ENCODE measurements at regions not wholly inside any gene's neighbourhood (a gene's known extent, or its start where the extent isn't known, plus 50 kb on each side); places are given as distances from the start of the nearest gene placed in this dataset.

GRCh38 chr9:81047280-81047679 is 642.1 kb downstream of the TLE1 start:
- Histone ChIP-seq H3K9ac (replicated peaks in 1 of 4; ENCODE audit: extremely low read depth in 1 of 4, low read depth in 3 of 4, low read length in 3 of 4) (no peak overlapping the region), H4K20me1 (replicated peaks in 1 of 2; ENCODE audit: control insufficient read depth in 1 of 2, insufficient read depth in 2 of 2, low read length in 2 of 2) (no peaks in the 10 kb centered on the region), H3K9me3 (ENCODE audit: insufficient read depth in 2 of 2, low read depth in 1 of 2, low read length in 1 of 2) (no peaks in the 10 kb centered on the region), H3K27me3 (replicated peaks in 1 of 4; ENCODE audit: control insufficient read depth in 3 of 4, extremely low read depth in 1 of 4, insufficient read depth in 3 of 4, low read length in 3 of 4) (no peaks in the 10 kb centered on the region), H4K5ac (ENCODE audit: insufficient read length, low read depth, low read length) (no peak overlapping the region), H3K18ac (ENCODE audit: extremely low read depth, low read length) (no peak overlapping the region), H3K27ac (ENCODE audit: low read depth, low read length) (no peak overlapping the region), H2BK5ac (ENCODE audit: low read depth, low read length) (no peak overlapping the region), H4K91ac (replicated peaks; ENCODE audit: insufficient read length, low read length) (no peak overlapping the region), H3K4me3 (ENCODE audit: extremely low read depth in 1 of 4, insufficient read depth in 2 of 4, low read depth in 3 of 4, low read length in 4 of 4) (no peak overlapping the region), H2BK20ac (ENCODE audit: low read length) (no peak overlapping the region), H3K79me2 (ENCODE audit: control insufficient read depth in 1 of 2, insufficient read depth in 2 of 2, low read length in 2 of 2) (no peaks in the 10 kb centered on the region), H2BK15ac (ENCODE audit: low read length) (no peak overlapping the region), H3K4me1 (replicated peaks in 1 of 4; ENCODE audit: control insufficient read depth in 3 of 4, insufficient read depth in 4 of 4, low read length in 3 of 4) (no peaks in the 10 kb centered on the region), H2AK5ac (ENCODE audit: low read depth, low read length) (no peak overlapping the region), H2AFZ (ENCODE audit: low read length) (no peak overlapping the region), H2BK120ac (replicated peaks; ENCODE audit: low read depth, low read length) (no peak overlapping the region), H3K56ac (replicated peaks; ENCODE audit: insufficient read length, low read depth, low read length) (no peak overlapping the region), H3K14ac (ENCODE audit: insufficient read length) (no peak overlapping the region), H3K23ac (ENCODE audit: insufficient read length) (no peak overlapping the region), H3K4ac (replicated peaks; ENCODE audit: insufficient read length, low read depth, low read length) (no peak overlapping the region), H3K36me3 (ENCODE audit: control insufficient read depth in 2 of 4, insufficient read depth in 4 of 4, low read length in 3 of 4) (no peaks in the 10 kb centered on the region), H3K23me2 (ENCODE audit: low read depth, low read length) (no peaks in the 10 kb centered on the region), H2BK12ac (ENCODE audit: low read depth, low read length) (no peak overlapping the region), H3K4me2 (ENCODE audit: insufficient read depth in 1 of 2, low read depth in 2 of 2, low read length in 2 of 2) (no peak overlapping the region), H3K79me1 (ENCODE audit: low read depth, low read length) (no peaks in the 10 kb centered on the region), H4K8ac (ENCODE audit: extremely low read depth, insufficient read depth, low read length) (no peak overlapping the region)
- no peak for DNase-seq (ENCODE audit: low read depth in 1 of 2, low spot score in 2 of 2)
- WGBS, 2 experiments (ENCODE audit: extremely low coverage in 1 of 2, insufficient coverage in 1 of 2, insufficient read length in 1 of 2, insufficient replicate concordance in 2 of 2, low coverage in 1 of 2, low lambda C conversion rate in 2 of 2, missing lambda C conversion rate in 1 of 2): 92% methylated on average over 1 of the region's 1 CpG; no CpG with 5 or more reads in 1 of the 2 experiments
- no peak for FAIRE-seq
- CTCF ChIA-PET (ENCODE audit: partially characterized antibody): interaction anchor here (1.2 kb wide), 1 partner anchor 57 kb away, joined by 3 read pairs; no protein-coding TSS in a partner anchor
- POLR2A ChIA-PET (ENCODE audit: partially characterized antibody): no interaction called here
- TF ChIP-seq RFX5 (IDR thresholded peaks at IDR 0.05; ENCODE audit: borderline replicate concordance, low read depth, low read length): no peak
- no peak for TF ChIP-seq PHF8 (conservative IDR thresholded peaks at IDR 0.05; ENCODE audit: low read depth, low read length)
- no peak for TF ChIP-seq ZNF274 (IDR thresholded peaks at IDR 0.05; ENCODE audit: borderline replicate concordance, extremely low read depth, low read length)
- no peak for TF ChIP-seq SP1 (IDR thresholded peaks at IDR 0.05; ENCODE audit: low read depth, low read length)
